GM23248 (cell line): ENCODE measurements at regions not wholly inside any gene's neighbourhood (a gene's known extent, or its start where the extent isn't known, plus 50 kb on each side); places are given as distances from the start of the nearest gene placed in this dataset.

ENCODE experiments used
- EZH2 ChIP-seq: fragments of 200-600 bp; sonication (generic); IDR thresholded peaks from 2 replicates; pipeline ENCODE4 v1.6.1; 2018; ENCODE audit warnings: antibody characterized with exemption, mild to moderate bottlenecking; ENCODE audit not compliant: insufficient read depth, poor library complexity, severe bottlenecking
- EZH2phosphoT487 ChIP-seq: fragments of 200-600 bp; sonication (generic); IDR thresholded peaks from 2 replicates; pipeline ENCODE4 v1.6.1; 2018; ENCODE audit warnings: antibody characterized with exemption, moderate library complexity, mild to moderate bottlenecking, low read depth; ENCODE audit not compliant: insufficient read depth

- TF ChIP-seq EZH2 (no peak), EZH2phosphoT487 (no peak)
Measured at GRCh38 chr19:28585796-28586195, 627.2 kb downstream of the UQCRFS1 start.
